C4-2B (cell line): ENCODE measurements at regions not wholly inside any gene's neighbourhood (a gene's known extent, or its start where the extent isn't known, plus 50 kb on each side); places are given as distances from the start of the nearest gene placed in this dataset.

Experiments
- CTCF ChIP-seq: fragments of 450-650 bp; conservative IDR thresholded peaks from 2 replicates; pipeline ENCODE4 v1.5.1; 2017; ENCODE audit warnings: mild to moderate bottlenecking
- ZFX ChIP-seq: fragments of 450-650 bp; IDR thresholded peaks from 2 replicates; pipeline ENCODE4 v1.6.1; 2017

- no peak for TF ChIP-seq CTCF
- peak; percentile 60 for TF ChIP-seq ZFX
These were observed 65.8 kb upstream of the PRKACB start for GRCh38 chr1:84078108-84078841.
